Astrocyte (in vitro differentiated cells and primary cell): ENCODE measurements at regions not wholly inside any gene's neighbourhood (a gene's known extent, or its start where the extent isn't known, plus 50 kb on each side); places are given as distances from the start of the nearest gene placed in this dataset.

Experiments
- DNase-seq: peaks from one replicate; pipeline ENCODE4 v3.0.0-alpha.2; 2010; ENCODE audit warnings: low read depth
- FAIRE-seq: peaks from 2 replicates; lab custom pipeline; 2011; peaks lifted over from hg19 to GRCh38; lab: Jason Lieb, UNC
- H2AFZ ChIP-seq: 2 replicates; pipeline ENCODE4 v1.6.0; 2012; ENCODE audit warnings: low read depth, low read length, inconsistent platforms
- H3K27ac ChIP-seq: 2 replicates; pipeline ENCODE4 v1.5.1; 2011; ENCODE audit warnings: low read depth, low read length, inconsistent platforms
- H3K27me3 ChIP-seq: 2 replicates; pipeline ENCODE4 v1.6.0; 2011; ENCODE audit warnings: low read length, inconsistent platforms; ENCODE audit not compliant: insufficient read depth
- H3K36me3 ChIP-seq: 2 replicates; pipeline ENCODE4 v1.5.1; 2011; ENCODE audit warnings: low read length, inconsistent platforms; ENCODE audit not compliant: insufficient read depth
- H3K4me1 ChIP-seq: 2 replicates; pipeline ENCODE4 v1.5.1; 2011; ENCODE audit warnings: low read length, inconsistent platforms; ENCODE audit not compliant: insufficient read depth
- H3K4me2 ChIP-seq: 2 replicates; pipeline ENCODE4 v1.6.0; 2012; ENCODE audit warnings: low read length, inconsistent platforms
- H3K4me3 ChIP-seq: 2 replicates; pipeline ENCODE4 v1.5.1; 2011; ENCODE audit warnings: low read depth, mild to moderate bottlenecking, low read length, inconsistent platforms; ENCODE audit not compliant: insufficient read depth
- H3K79me2 ChIP-seq: 2 replicates; pipeline ENCODE4 v1.6.0; 2012; ENCODE audit warnings: mild to moderate bottlenecking, low read length, inconsistent platforms; ENCODE audit not compliant: insufficient read depth
- H3K9ac ChIP-seq: 2 replicates; pipeline ENCODE4 v1.6.0; 2012; ENCODE audit warnings: mild to moderate bottlenecking, low read length, inconsistent platforms
- H3K9me3 ChIP-seq: 2 replicates; pipeline ENCODE4 v1.5.1; 2012; ENCODE audit warnings: low read depth, mild to moderate bottlenecking, low read length, inconsistent platforms; ENCODE audit not compliant: insufficient read depth
- H4K20me1 ChIP-seq: 2 replicates; pipeline ENCODE4 v1.6.0; 2012; ENCODE audit warnings: low read length, inconsistent platforms; ENCODE audit not compliant: insufficient read depth
- H3K27ac Mint-ChIP-seq: one replicate; pipeline ENCODE4 v1.8.0; 2021; ENCODE audit warnings: mild to moderate bottlenecking, mixed read lengths; ENCODE audit not compliant: unreplicated experiment
- H3K27me3 Mint-ChIP-seq: one replicate; pipeline ENCODE4 v1.8.0; 2021; ENCODE audit warnings: low read depth, mixed read lengths; ENCODE audit not compliant: unreplicated experiment
- H3K36me3 Mint-ChIP-seq: one replicate; pipeline ENCODE4 v1.8.0; 2021; ENCODE audit warnings: low read depth, mixed read lengths; ENCODE audit not compliant: unreplicated experiment
- H3K4me1 Mint-ChIP-seq: one replicate; pipeline ENCODE4 v1.8.0; 2021; ENCODE audit warnings: low read depth, mixed read lengths; ENCODE audit not compliant: unreplicated experiment
- H3K4me3 Mint-ChIP-seq: one replicate; pipeline ENCODE4 v1.8.0; 2021; ENCODE audit warnings: mild to moderate bottlenecking, moderate library complexity, mixed read lengths; ENCODE audit not compliant: unreplicated experiment
- H3K9me3 Mint-ChIP-seq: one replicate; pipeline ENCODE4 v1.8.0; 2021; ENCODE audit warnings: mild to moderate bottlenecking, mixed read lengths; ENCODE audit not compliant: unreplicated experiment
- EZH2 ChIP-seq: IDR thresholded peaks from 2 replicates; pipeline ENCODE4 v1.6.1; 2012; ENCODE audit warnings: mild to moderate bottlenecking, low read length, inconsistent platforms; ENCODE audit not compliant: insufficient read depth
- TF ChIP-seq, protein P1 (sequence below): IDR thresholded peaks from 2 replicates; pipeline ENCODE4 v1.5.1; 2011; ENCODE audit warnings: low read depth, mild to moderate bottlenecking, inconsistent platforms, low read length, moderate library complexity; ENCODE audit not compliant: insufficient read depth

DNA sequence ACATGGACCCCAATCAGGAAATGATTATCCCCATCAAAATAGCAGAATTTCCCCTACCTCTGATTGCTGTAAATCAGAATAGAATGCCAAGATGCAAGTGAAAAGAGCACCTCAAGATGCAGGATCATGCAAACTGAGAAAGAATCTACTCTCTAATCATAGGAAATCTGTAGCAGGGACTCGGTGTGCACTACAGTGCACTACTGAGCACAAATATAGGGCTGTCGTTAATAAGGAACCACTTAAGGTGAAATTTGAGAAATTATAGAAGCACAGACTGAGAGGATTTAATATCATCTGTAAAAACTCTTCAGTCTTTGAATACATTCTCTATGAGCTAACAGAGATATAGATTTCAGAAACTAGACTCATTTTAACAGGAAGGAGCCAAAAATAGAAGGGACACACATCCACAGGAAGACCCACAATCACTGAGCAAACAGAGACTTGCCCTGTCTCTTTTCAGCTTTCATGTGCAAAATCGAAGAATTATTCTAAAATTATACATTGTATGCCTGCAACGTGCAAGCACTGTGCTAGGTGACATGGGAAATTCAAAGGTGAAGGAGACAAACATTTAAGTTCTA is 278.3 kb downstream of the HIVEP2 start:
- no peaks in the 10 kb centered on the region for H3K27me3 ChIP-seq
- TF ChIP-seq, protein P1, sequence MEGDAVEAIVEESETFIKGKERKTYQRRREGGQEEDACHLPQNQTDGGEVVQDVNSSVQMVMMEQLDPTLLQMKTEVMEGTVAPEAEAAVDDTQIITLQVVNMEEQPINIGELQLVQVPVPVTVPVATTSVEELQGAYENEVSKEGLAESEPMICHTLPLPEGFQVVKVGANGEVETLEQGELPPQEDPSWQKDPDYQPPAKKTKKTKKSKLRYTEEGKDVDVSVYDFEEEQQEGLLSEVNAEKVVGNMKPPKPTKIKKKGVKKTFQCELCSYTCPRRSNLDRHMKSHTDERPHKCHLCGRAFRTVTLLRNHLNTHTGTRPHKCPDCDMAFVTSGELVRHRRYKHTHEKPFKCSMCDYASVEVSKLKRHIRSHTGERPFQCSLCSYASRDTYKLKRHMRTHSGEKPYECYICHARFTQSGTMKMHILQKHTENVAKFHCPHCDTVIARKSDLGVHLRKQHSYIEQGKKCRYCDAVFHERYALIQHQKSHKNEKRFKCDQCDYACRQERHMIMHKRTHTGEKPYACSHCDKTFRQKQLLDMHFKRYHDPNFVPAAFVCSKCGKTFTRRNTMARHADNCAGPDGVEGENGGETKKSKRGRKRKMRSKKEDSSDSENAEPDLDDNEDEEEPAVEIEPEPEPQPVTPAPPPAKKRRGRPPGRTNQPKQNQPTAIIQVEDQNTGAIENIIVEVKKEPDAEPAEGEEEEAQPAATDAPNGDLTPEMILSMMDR, result no peak
- TF ChIP-seq EZH2, result no peak
- Mint-ChIP-seq H3K36me3 (no peaks in the 10 kb centered on the region), H3K4me3 (no peak overlapping the region), H3K27me3 (no peaks in the 10 kb centered on the region), H3K9me3 (peaks cover 8% of the 10 kb centered on the region), H3K27ac (no peak overlapping the region), H3K4me1 (no peaks in the 10 kb centered on the region)
- no peak overlapping the region for H3K4me3 ChIP-seq
- H2AFZ ChIP-seq, result no peak overlapping the region
- H3K27ac ChIP-seq, result no peak overlapping the region
- no peaks in the 10 kb centered on the region for H4K20me1 ChIP-seq
- no peaks in the 10 kb centered on the region for H3K9me3 ChIP-seq
- DNase-seq, result no peak
- H3K79me2 ChIP-seq, result no peaks in the 10 kb centered on the region
- H3K9ac ChIP-seq, result no peak overlapping the region
- FAIRE-seq, result no peak
- H3K4me2 ChIP-seq, result no peak overlapping the region
- H3K36me3 ChIP-seq, result no peaks in the 10 kb centered on the region
- H3K4me1 ChIP-seq, result no peaks in the 10 kb centered on the region

DNA sequence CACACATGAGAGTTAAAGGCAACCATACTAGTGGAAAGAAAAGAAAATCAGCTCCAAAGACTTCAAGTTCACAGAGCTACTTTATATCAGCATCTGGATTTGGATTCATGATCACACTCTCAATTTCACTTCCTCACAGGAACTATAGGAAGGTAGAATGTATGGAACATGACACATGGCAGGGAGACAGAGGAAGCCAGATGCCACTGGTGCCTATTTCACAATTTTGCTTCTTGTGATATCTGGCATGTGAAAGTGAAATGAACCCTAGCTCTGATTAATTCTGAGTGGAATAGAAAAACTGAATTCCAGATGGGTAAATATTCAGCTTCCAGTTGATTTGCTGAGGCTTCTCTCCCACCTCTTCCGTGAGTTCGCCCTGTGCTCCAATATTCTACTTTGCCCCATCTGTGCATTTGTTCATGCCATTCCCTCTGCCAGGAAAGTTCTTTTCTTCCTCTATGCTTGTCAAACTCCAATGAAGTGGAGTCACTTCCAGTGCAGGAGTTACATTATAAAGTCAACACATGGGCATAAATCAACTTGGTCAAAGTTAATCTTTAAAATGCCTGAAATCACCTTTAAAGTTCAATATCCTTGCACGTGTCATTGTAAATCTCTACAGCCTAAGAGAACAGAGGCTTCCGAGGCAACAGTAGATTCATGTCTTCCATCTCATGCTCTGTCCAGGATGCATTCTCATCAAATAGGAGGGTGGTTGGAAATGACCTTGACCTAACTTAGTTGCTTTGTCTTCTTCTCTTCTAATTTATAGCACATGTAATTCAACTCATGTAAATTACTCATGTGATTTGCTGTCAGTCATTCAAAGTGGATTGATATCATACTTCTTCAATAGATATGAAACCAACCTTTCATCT is 275.3 kb downstream of the HIVEP2 start:
- Histone ChIP-seq H2AFZ (no peak overlapping the region), H3K4me1 (no peaks in the 10 kb centered on the region), H3K4me2 (no peak overlapping the region), H4K20me1 (no peaks in the 10 kb centered on the region), H3K9ac (no peak overlapping the region), H3K79me2 (no peaks in the 10 kb centered on the region), H3K9me3 (no peaks in the 10 kb centered on the region), H3K4me3 (no peak overlapping the region), H3K27me3 (no peaks in the 10 kb centered on the region), H3K36me3 (no peaks in the 10 kb centered on the region), H3K27ac (no peak overlapping the region)
- Mint-ChIP-seq H3K27ac (no peak overlapping the region), H3K4me3 (no peak overlapping the region), H3K4me1 (no peaks in the 10 kb centered on the region), H3K9me3 (no peaks in the 10 kb centered on the region), H3K36me3 (no peaks in the 10 kb centered on the region), H3K27me3 (no peaks in the 10 kb centered on the region)
- FAIRE-seq, result no peak
- DNase-seq, result no peak
- TF ChIP-seq, protein P1, result no peak
- TF ChIP-seq EZH2, result no peak

- TF ChIP-seq EZH2, result no peak
- TF ChIP-seq, protein P1, result no peak
- H3K79me2 ChIP-seq, result no peaks in the 10 kb centered on the region
- H3K4me3 ChIP-seq, result no peak overlapping the region
Measured at GRCh38 chr6:142671791-142672190, 273.2 kb downstream of the HIVEP2 start.

More at GRCh38 chr6:142671791-142672190, 273.2 kb downstream of the HIVEP2 start:
- H3K27me3 Mint-ChIP-seq, result peaks cover 8% of the 10 kb centered on the region
- H3K4me1 ChIP-seq, result no peaks in the 10 kb centered on the region
- FAIRE-seq, result no peak
- H3K27ac ChIP-seq, result no peak overlapping the region
- no peak overlapping the region for H3K4me3 Mint-ChIP-seq
- no peak for DNase-seq
- H3K4me2 ChIP-seq, result no peak overlapping the region
- H3K27ac Mint-ChIP-seq, result no peak overlapping the region
- H3K4me1 Mint-ChIP-seq, result no peaks in the 10 kb centered on the region
- H3K9me3 ChIP-seq, result no peaks in the 10 kb centered on the region
- H3K9ac ChIP-seq, result no peak overlapping the region
- H3K36me3 Mint-ChIP-seq, result no peaks in the 10 kb centered on the region
- no peak overlapping the region for H2AFZ ChIP-seq
- H3K36me3 ChIP-seq, result no peaks in the 10 kb centered on the region
- H4K20me1 ChIP-seq, result no peaks in the 10 kb centered on the region
- no peaks in the 10 kb centered on the region for H3K27me3 ChIP-seq
- no peaks in the 10 kb centered on the region for H3K9me3 Mint-ChIP-seq
